Cardiac fibroblast (primary cell): ENCODE measurements at regions not wholly inside any gene's neighbourhood (a gene's known extent, or its start where the extent isn't known, plus 50 kb on each side); places are given as distances from the start of the nearest gene placed in this dataset.

Experiments
- DNase-seq, 2 donors: peaks; one replicate each; pipeline versions ENCODE4 v3.0.0 to v3.0.0-alpha.2; 2010; ENCODE audit warnings: low read depth in 2 of 2
- H3K4me3 ChIP-seq, 2 donors: replicated peaks in 1 of 2; 1 replicate in 1 of 2; 2 replicates in 1 of 2; pipeline ENCODE4 v1.5.1; 2011; ENCODE audit warnings: low read depth in 2 of 2, low read length in 2 of 2, mild to moderate bottlenecking in 2 of 2, moderate library complexity in 1 of 2
- CTCF ChIP-seq: IDR thresholded peaks from one replicate; pipeline ENCODE4 v1.5.1; 2011; ENCODE audit warnings: low read depth, mild to moderate bottlenecking, low read length, inconsistent platforms

GRCh38 chr3:180457225-180457624, 144.7 kb upstream of the TTC14 start:
- peak in 1 of 2 donors; percentile 17 for DNase-seq
- H3K4me3 ChIP-seq, result no peak overlapping the region
- TF ChIP-seq CTCF, result no peak

DNA sequence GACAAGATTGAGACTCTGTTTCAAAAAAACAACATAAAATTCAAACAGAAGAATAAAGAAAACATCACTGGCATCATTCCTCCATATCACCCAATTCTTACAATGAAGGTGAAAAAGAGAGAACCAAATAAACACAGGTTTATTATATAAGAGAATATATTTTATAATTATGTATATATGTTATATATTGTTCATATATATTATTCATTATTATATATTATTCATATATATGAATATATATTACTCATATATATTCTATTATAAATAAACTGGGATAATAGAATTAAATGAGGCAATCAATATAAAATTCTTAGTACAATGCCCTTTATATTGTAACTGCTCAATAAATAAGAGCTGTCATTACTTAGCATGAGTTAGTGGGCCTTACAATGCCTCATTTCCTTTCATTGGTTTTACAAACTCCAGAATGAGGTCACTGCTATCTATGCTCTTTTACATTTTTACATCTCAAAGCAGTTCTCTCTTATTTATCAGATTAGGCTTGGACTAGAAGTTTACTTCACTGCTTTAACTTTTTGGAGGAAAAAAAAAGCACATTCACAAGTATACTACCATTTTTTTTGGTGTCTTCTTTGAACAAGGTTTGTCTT, 135.5 kb upstream of the TTC14 start:
- H3K4me3 ChIP-seq, result no peak overlapping the region
- no peak for TF ChIP-seq CTCF
- peak in 1 of 2 donors; percentile 40 for DNase-seq

DNA sequence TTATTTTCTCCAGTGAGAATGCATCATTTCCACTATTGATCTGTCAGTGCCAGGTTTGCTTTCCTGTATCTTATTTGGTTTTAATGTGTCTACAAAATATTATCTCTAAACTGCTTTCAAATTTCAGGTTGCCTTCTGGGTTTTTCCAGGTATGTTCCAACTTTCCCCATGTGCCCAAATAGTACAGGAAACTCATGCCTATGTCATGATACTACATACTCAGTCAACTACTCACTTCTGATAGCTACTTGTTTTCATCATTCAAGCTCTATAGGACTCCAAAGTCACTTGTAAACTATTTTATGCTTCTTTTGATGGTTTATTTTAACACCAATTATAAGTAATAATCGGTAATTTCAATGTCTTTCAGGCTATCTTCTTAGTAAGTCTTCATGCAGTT, 134.8 kb upstream of the TTC14 start:
- peak in 1 of 2 donors; percentile 49 for DNase-seq
- TF ChIP-seq CTCF, result no peak
- no peak overlapping the region for H3K4me3 ChIP-seq

GRCh38 chr3:180469149-180469548, 132.8 kb upstream of the TTC14 start:
- no peak for TF ChIP-seq CTCF
- DNase-seq, result no peak

DNA sequence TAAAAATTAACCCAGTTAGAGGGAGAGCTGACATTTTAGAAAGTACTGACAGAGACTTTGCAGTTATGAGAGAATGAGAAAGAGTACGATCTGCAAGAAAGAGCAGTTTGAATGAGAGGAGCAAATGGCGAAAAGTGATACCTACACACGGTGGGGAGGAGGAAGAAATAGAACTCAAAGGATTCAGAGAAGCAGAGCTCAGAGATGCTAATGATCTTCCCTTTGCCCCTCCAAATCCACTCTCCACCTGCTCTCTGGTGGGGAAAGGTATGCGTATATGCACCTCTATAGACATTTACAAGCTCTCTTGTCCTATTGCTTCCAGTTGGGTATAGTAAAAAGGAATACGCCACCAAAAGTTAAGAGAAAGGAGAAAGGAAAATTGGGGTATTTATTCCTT, 123.3 kb upstream of the TTC14 start:
- TF ChIP-seq CTCF, result no peak
- no peak overlapping the region for H3K4me3 ChIP-seq
- no peak for DNase-seq

More at GRCh38 chr3:180469149-180469548, 132.8 kb upstream of the TTC14 start:
- H3K4me3 ChIP-seq, result no peak overlapping the region

DNA sequence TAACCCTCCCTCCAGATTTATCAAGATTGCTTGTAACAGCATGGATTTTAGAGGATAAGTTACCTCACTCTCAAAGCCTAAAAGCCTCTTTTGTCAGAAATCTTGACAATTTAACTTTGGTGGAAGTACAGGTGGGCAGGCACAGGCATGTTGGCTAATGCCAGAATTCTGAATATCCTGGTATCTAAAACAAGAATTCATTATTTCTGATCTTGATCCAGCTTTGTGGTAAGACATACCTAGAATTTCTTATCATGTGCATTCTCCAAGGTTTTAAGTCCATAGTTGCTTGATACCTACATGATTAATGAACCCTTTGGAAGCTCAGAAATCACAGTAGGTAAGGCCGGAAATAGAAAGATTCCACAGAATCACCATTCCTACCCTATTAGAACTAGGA, 109.9 kb upstream of the TTC14 start:
- H3K4me3 ChIP-seq, result no peak overlapping the region
- DNase-seq, result no peak
- no peak for TF ChIP-seq CTCF

GRCh38 chr3:180496995-180497394, 105.0 kb upstream of the TTC14 start:
- no peak overlapping the region for H3K4me3 ChIP-seq
- DNase-seq, result no peak
- no peak for TF ChIP-seq CTCF
